OCI-LY7 (cell line): ENCODE measurements at regions not wholly inside any gene's neighbourhood (a gene's known extent, or its start where the extent isn't known, plus 50 kb on each side); places are given as distances from the start of the nearest gene placed in this dataset.

ENCODE experiments used
- CTCF ChIP-seq: fragments of 200-600 bp; sonication (generic); conservative IDR thresholded peaks from 2 replicates; pipeline ENCODE4 v1.5.1; 2014; ENCODE audit warnings: mild to moderate bottlenecking, antibody characterized with exemption, low read length, moderate library complexity, mixed read lengths
- EZH2phosphoT487 ChIP-seq: fragments of 200-600 bp; sonication (generic); IDR thresholded peaks from 2 replicates; pipeline ENCODE4 v1.6.1; 2018; ENCODE audit warnings: low read depth, borderline replicate concordance, mild to moderate bottlenecking, mixed run types, antibody characterized with exemption, low read length, moderate library complexity, mixed read lengths

GRCh38 chr14:54117396-54117795, 160.8 kb upstream of the BMP4 start:
- TF ChIP-seq CTCF (no peak), EZH2phosphoT487 (no peak)
